Erythroblast (primary cell): ENCODE measurements at regions not wholly inside any gene's neighbourhood (a gene's known extent, or its start where the extent isn't known, plus 50 kb on each side); places are given as distances from the start of the nearest gene placed in this dataset.

ENCODE experiments used
- GATA1 ChIP-seq: IDR thresholded peaks from 2 replicates; pipeline ENCODE4 v1.6.1; 2011; ENCODE audit warnings: low read depth, mild to moderate bottlenecking, control low read depth, low read length, moderate library complexity
- POLR2A ChIP-seq: IDR thresholded peaks from 2 replicates; pipeline ENCODE4 v1.6.1; 2011; ENCODE audit warnings: mild to moderate bottlenecking, low read length

GRCh38 chr9:113818391-113818790 lies 57.7 kb upstream of the ZNF618 start:
- TF ChIP-seq POLR2A, result no peak
- no peak for TF ChIP-seq GATA1
